Astrocyte (in vitro differentiated cells and primary cell): ENCODE measurements at regions not wholly inside any gene's neighbourhood (a gene's known extent, or its start where the extent isn't known, plus 50 kb on each side); places are given as distances from the start of the nearest gene placed in this dataset.

Experiments
- DNase-seq: peaks from one replicate; pipeline ENCODE4 v3.0.0-alpha.2; 2010; ENCODE audit warnings: low read depth
- FAIRE-seq: peaks from 2 replicates; lab custom pipeline; 2011; peaks lifted over from hg19 to GRCh38; lab: Jason Lieb, UNC
- H2AFZ ChIP-seq: 2 replicates; pipeline ENCODE4 v1.6.0; 2012; ENCODE audit warnings: low read depth, low read length, inconsistent platforms
- H3K27ac ChIP-seq: 2 replicates; pipeline ENCODE4 v1.5.1; 2011; ENCODE audit warnings: low read depth, low read length, inconsistent platforms
- H3K27me3 ChIP-seq: 2 replicates; pipeline ENCODE4 v1.6.0; 2011; ENCODE audit warnings: low read length, inconsistent platforms; ENCODE audit not compliant: insufficient read depth
- H3K36me3 ChIP-seq: 2 replicates; pipeline ENCODE4 v1.5.1; 2011; ENCODE audit warnings: low read length, inconsistent platforms; ENCODE audit not compliant: insufficient read depth
- H3K4me1 ChIP-seq: 2 replicates; pipeline ENCODE4 v1.5.1; 2011; ENCODE audit warnings: low read length, inconsistent platforms; ENCODE audit not compliant: insufficient read depth
- H3K4me2 ChIP-seq: 2 replicates; pipeline ENCODE4 v1.6.0; 2012; ENCODE audit warnings: low read length, inconsistent platforms
- H3K4me3 ChIP-seq: 2 replicates; pipeline ENCODE4 v1.5.1; 2011; ENCODE audit warnings: low read depth, mild to moderate bottlenecking, low read length, inconsistent platforms; ENCODE audit not compliant: insufficient read depth
- H3K79me2 ChIP-seq: 2 replicates; pipeline ENCODE4 v1.6.0; 2012; ENCODE audit warnings: mild to moderate bottlenecking, low read length, inconsistent platforms; ENCODE audit not compliant: insufficient read depth
- H3K9ac ChIP-seq: 2 replicates; pipeline ENCODE4 v1.6.0; 2012; ENCODE audit warnings: mild to moderate bottlenecking, low read length, inconsistent platforms
- H3K9me3 ChIP-seq: 2 replicates; pipeline ENCODE4 v1.5.1; 2012; ENCODE audit warnings: low read depth, mild to moderate bottlenecking, low read length, inconsistent platforms; ENCODE audit not compliant: insufficient read depth
- H4K20me1 ChIP-seq: 2 replicates; pipeline ENCODE4 v1.6.0; 2012; ENCODE audit warnings: low read length, inconsistent platforms; ENCODE audit not compliant: insufficient read depth
- H3K27ac Mint-ChIP-seq: one replicate; pipeline ENCODE4 v1.8.0; 2021; ENCODE audit warnings: mild to moderate bottlenecking, mixed read lengths; ENCODE audit not compliant: unreplicated experiment
- H3K27me3 Mint-ChIP-seq: one replicate; pipeline ENCODE4 v1.8.0; 2021; ENCODE audit warnings: low read depth, mixed read lengths; ENCODE audit not compliant: unreplicated experiment
- H3K36me3 Mint-ChIP-seq: one replicate; pipeline ENCODE4 v1.8.0; 2021; ENCODE audit warnings: low read depth, mixed read lengths; ENCODE audit not compliant: unreplicated experiment
- H3K4me1 Mint-ChIP-seq: one replicate; pipeline ENCODE4 v1.8.0; 2021; ENCODE audit warnings: low read depth, mixed read lengths; ENCODE audit not compliant: unreplicated experiment
- H3K4me3 Mint-ChIP-seq: one replicate; pipeline ENCODE4 v1.8.0; 2021; ENCODE audit warnings: mild to moderate bottlenecking, moderate library complexity, mixed read lengths; ENCODE audit not compliant: unreplicated experiment
- H3K9me3 Mint-ChIP-seq: one replicate; pipeline ENCODE4 v1.8.0; 2021; ENCODE audit warnings: mild to moderate bottlenecking, mixed read lengths; ENCODE audit not compliant: unreplicated experiment
- CTCF ChIP-seq: IDR thresholded peaks from 2 replicates; pipeline ENCODE4 v1.5.1; 2011; ENCODE audit warnings: low read depth, mild to moderate bottlenecking, inconsistent platforms, low read length, moderate library complexity; ENCODE audit not compliant: insufficient read depth
- EZH2 ChIP-seq: IDR thresholded peaks from 2 replicates; pipeline ENCODE4 v1.6.1; 2012; ENCODE audit warnings: mild to moderate bottlenecking, low read length, inconsistent platforms; ENCODE audit not compliant: insufficient read depth

GRCh38 chr16:6689643-6690042, 643.0 kb upstream of the RBFOX1 start:
- Histone ChIP-seq H3K36me3 (no peaks in the 10 kb centered on the region), H3K4me2 (no peak overlapping the region), H2AFZ (no peak overlapping the region), H3K4me3 (no peak overlapping the region), H3K27me3 (no peaks in the 10 kb centered on the region), H3K4me1 (no peaks in the 10 kb centered on the region), H3K27ac (no peak overlapping the region), H4K20me1 (no peaks in the 10 kb centered on the region), H3K9me3 (peaks cover 6% of the 10 kb centered on the region), H3K79me2 (no peaks in the 10 kb centered on the region), H3K9ac (no peak overlapping the region)
- Mint-ChIP-seq H3K4me1 (no peaks in the 10 kb centered on the region), H3K27ac (no peak overlapping the region), H3K27me3 (no peaks in the 10 kb centered on the region), H3K36me3 (no peaks in the 10 kb centered on the region), H3K4me3 (no peak overlapping the region), H3K9me3 (peaks cover 3% of the 10 kb centered on the region)
- DNase-seq (no peak), FAIRE-seq (no peak)
- no peak for TF ChIP-seq CTCF
- TF ChIP-seq EZH2, result no peak

- Histone ChIP-seq H4K20me1 (no peaks in the 10 kb centered on the region), H3K27me3 (no peaks in the 10 kb centered on the region), H3K4me2 (no peak overlapping the region), H3K9ac (no peak overlapping the region), H3K9me3 (no peaks in the 10 kb centered on the region), H2AFZ (no peak overlapping the region), H3K4me1 (no peaks in the 10 kb centered on the region), H3K4me3 (no peak overlapping the region), H3K27ac (no peak overlapping the region), H3K36me3 (no peaks in the 10 kb centered on the region), H3K79me2 (no peaks in the 10 kb centered on the region)
- H3K36me3 Mint-ChIP-seq, result no peaks in the 10 kb centered on the region
- no peak overlapping the region for H3K4me3 Mint-ChIP-seq
- H3K4me1 Mint-ChIP-seq, result no peaks in the 10 kb centered on the region
- H3K27ac Mint-ChIP-seq, result no peak overlapping the region
- H3K9me3 Mint-ChIP-seq, result peaks cover 3% of the 10 kb centered on the region
- DNase-seq (no peak), FAIRE-seq (no peak)
- no peak for TF ChIP-seq CTCF
- no peak for TF ChIP-seq EZH2
- H3K27me3 Mint-ChIP-seq, result no peaks in the 10 kb centered on the region
Observed at GRCh38 chr16:6687593-6687992, 645.1 kb upstream of the RBFOX1 start.

- no peaks in the 10 kb centered on the region for H3K79me2 ChIP-seq
- H4K20me1 ChIP-seq, result no peaks in the 10 kb centered on the region
- no peak overlapping the region for H3K27ac ChIP-seq
- H3K4me1 Mint-ChIP-seq, result no peaks in the 10 kb centered on the region
- TF ChIP-seq CTCF, result peak; percentile 34
- TF ChIP-seq EZH2, result no peak
- no peaks in the 10 kb centered on the region for H3K27me3 ChIP-seq
- no peak overlapping the region for H3K27ac Mint-ChIP-seq
- H3K9me3 Mint-ChIP-seq, result peaks cover 3% of the 10 kb centered on the region
- DNase-seq (no peak), FAIRE-seq (no peak)
- no peaks in the 10 kb centered on the region for H3K4me1 ChIP-seq
- no peak overlapping the region for H2AFZ ChIP-seq
- no peak overlapping the region for H3K9ac ChIP-seq
- H3K36me3 ChIP-seq, result no peaks in the 10 kb centered on the region
- H3K4me2 ChIP-seq, result no peak overlapping the region
- H3K27me3 Mint-ChIP-seq, result peaks cover 2% of the 10 kb centered on the region
- no peak overlapping the region for H3K4me3 ChIP-seq
- no peak overlapping the region for H3K4me3 Mint-ChIP-seq
- H3K9me3 ChIP-seq, result no peaks in the 10 kb centered on the region
- H3K36me3 Mint-ChIP-seq, result no peaks in the 10 kb centered on the region
Observed at GRCh38 chr16:6684076-6684673, 648.5 kb upstream of the RBFOX1 start.
